ENCODE measurements at regions not wholly inside any gene's neighbourhood (a gene's known extent, or its start where the extent isn't known, plus 50 kb on each side); places are given as distances from the start of the nearest gene placed in this dataset.

DNA sequence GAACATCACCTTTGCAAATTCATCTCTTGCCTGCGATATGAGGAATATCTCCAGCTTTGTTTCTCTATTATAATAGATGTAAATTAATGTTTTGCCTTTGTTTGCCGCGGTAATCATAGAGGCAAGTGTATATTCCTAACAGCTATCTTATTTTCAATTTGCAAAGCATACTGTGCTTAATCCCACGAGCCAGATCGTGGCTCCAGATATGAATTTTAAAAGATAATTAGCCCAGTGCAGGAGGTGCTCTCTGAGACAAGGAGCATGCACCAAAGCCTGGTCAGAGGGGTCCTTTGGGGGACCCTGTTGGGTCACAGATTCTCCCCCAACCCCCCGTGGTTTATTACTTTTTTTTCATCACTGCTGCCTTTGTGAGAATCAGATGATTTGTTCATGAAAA lies 1087.5 kb downstream of the BCL11B start:
- no peak overlapping the region for H3K4me3 Mint-ChIP-seq (ENCODE audit: unreplicated experiment)
- TF ChIP-seq, protein P1, sequence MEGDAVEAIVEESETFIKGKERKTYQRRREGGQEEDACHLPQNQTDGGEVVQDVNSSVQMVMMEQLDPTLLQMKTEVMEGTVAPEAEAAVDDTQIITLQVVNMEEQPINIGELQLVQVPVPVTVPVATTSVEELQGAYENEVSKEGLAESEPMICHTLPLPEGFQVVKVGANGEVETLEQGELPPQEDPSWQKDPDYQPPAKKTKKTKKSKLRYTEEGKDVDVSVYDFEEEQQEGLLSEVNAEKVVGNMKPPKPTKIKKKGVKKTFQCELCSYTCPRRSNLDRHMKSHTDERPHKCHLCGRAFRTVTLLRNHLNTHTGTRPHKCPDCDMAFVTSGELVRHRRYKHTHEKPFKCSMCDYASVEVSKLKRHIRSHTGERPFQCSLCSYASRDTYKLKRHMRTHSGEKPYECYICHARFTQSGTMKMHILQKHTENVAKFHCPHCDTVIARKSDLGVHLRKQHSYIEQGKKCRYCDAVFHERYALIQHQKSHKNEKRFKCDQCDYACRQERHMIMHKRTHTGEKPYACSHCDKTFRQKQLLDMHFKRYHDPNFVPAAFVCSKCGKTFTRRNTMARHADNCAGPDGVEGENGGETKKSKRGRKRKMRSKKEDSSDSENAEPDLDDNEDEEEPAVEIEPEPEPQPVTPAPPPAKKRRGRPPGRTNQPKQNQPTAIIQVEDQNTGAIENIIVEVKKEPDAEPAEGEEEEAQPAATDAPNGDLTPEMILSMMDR (IDR thresholded peaks at IDR 0.05; ENCODE audit: unreplicated experiment), result no peak
- no peaks in the 10 kb centered on the region for H3K27me3 Mint-ChIP-seq (ENCODE audit: unreplicated experiment)
- H3K9me3 Mint-ChIP-seq (ENCODE audit: unreplicated experiment), result no peaks in the 10 kb centered on the region
- DNase-seq (ENCODE audit: low spot score), result no peak
- H3K27ac Mint-ChIP-seq (ENCODE audit: unreplicated experiment), result no peak overlapping the region
- no peaks in the 10 kb centered on the region for H3K36me3 Mint-ChIP-seq (ENCODE audit: low read depth, unreplicated experiment)
- peaks cover 20% of the 10 kb centered on the region for H3K4me1 Mint-ChIP-seq (ENCODE audit: unreplicated experiment)

DNA sequence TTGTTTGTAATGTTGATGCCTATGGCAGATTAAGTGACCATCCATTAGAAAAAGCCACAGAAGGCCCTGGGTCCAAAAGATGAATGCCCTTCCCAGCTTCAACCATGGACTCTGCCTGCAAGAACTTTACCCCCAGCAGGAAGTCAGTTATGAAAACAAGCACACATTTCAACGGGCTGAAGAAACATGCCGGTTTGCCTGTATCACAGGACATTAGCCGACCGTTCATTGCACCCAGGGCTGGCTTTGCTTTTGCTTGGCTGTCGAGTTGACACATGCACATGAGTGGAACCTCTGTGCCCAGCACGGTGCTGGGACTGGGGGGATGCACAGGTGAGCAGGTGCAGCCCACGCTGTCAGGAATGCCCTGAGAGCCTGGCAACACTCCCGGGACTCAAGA lies 1087.0 kb downstream of the BCL11B start:
- TF ChIP-seq, protein P1 (IDR thresholded peaks at IDR 0.05; ENCODE audit: unreplicated experiment), result no peak
- H3K4me1 Mint-ChIP-seq (ENCODE audit: unreplicated experiment), result peaks cover 20% of the 10 kb centered on the region
- H3K27ac Mint-ChIP-seq (ENCODE audit: unreplicated experiment), result no peak overlapping the region
- H3K9me3 Mint-ChIP-seq (ENCODE audit: unreplicated experiment), result no peaks in the 10 kb centered on the region
- no peak for DNase-seq (ENCODE audit: low spot score)
- H3K36me3 Mint-ChIP-seq (ENCODE audit: low read depth, unreplicated experiment), result no peaks in the 10 kb centered on the region
- no peaks in the 10 kb centered on the region for H3K27me3 Mint-ChIP-seq (ENCODE audit: unreplicated experiment)
- H3K4me3 Mint-ChIP-seq (ENCODE audit: unreplicated experiment), result no peak overlapping the region

DNA sequence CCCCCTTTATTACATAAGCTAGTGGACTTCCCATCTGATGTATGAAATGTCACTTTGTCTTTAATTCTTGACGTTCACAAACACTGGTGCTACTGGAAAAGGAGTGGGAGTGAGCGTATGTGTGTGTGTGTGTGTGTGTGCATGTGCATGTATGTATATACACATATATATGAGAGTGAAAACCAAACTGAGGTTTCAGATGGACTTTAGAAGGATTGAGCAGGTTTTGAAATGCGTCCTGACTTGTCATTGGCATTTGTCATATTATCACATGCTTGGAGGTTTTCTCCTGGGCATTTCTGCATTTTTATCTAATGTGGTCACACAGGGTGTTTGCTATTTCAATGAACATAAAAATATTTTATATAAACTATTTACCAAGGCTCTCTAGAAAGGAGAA lies 1085.9 kb downstream of the BCL11B start:
- Mint-ChIP-seq H3K4me3 (ENCODE audit: unreplicated experiment) (no peak overlapping the region), H3K9me3 (ENCODE audit: unreplicated experiment) (no peaks in the 10 kb centered on the region), H3K36me3 (ENCODE audit: low read depth, unreplicated experiment) (no peaks in the 10 kb centered on the region), H3K27me3 (ENCODE audit: unreplicated experiment) (no peaks in the 10 kb centered on the region), H3K4me1 (ENCODE audit: unreplicated experiment) (peaks cover 15% of the 10 kb centered on the region), H3K27ac (ENCODE audit: unreplicated experiment) (no peak overlapping the region)
- TF ChIP-seq, protein P1 (IDR thresholded peaks at IDR 0.05; ENCODE audit: unreplicated experiment), result no peak
- no peak for DNase-seq (ENCODE audit: low spot score)

DNA sequence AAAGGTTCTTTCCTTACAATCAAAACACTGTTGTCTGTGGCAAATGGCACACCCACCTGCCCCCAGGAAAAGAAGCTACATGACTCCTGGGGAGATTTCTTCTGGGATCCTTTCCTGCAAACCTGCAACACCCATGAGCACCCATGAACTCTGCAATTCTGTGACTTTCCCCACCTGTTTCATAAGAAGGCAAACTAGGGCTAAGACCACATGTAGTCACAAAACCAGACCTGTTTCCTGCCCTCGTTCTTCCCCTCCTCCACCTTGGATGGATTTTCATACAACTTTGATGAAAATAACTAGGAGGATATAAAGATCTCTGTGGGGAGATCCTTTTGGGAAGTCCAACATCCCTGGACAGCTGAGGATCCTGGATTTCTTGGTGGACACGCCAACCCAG lies 1084.7 kb downstream of the BCL11B start:
- DNase-seq (ENCODE audit: low spot score), result no peak
- TF ChIP-seq, protein P1 (IDR thresholded peaks at IDR 0.05; ENCODE audit: unreplicated experiment), result no peak
- H3K36me3 Mint-ChIP-seq (ENCODE audit: low read depth, unreplicated experiment), result no peaks in the 10 kb centered on the region
- H3K4me3 Mint-ChIP-seq (ENCODE audit: unreplicated experiment), result no peak overlapping the region
- no peak overlapping the region for H3K27ac Mint-ChIP-seq (ENCODE audit: unreplicated experiment)
- H3K9me3 Mint-ChIP-seq (ENCODE audit: unreplicated experiment), result no peaks in the 10 kb centered on the region
- peaks cover 12% of the 10 kb centered on the region for H3K4me1 Mint-ChIP-seq (ENCODE audit: unreplicated experiment)
- no peaks in the 10 kb centered on the region for H3K27me3 Mint-ChIP-seq (ENCODE audit: unreplicated experiment)

DNA sequence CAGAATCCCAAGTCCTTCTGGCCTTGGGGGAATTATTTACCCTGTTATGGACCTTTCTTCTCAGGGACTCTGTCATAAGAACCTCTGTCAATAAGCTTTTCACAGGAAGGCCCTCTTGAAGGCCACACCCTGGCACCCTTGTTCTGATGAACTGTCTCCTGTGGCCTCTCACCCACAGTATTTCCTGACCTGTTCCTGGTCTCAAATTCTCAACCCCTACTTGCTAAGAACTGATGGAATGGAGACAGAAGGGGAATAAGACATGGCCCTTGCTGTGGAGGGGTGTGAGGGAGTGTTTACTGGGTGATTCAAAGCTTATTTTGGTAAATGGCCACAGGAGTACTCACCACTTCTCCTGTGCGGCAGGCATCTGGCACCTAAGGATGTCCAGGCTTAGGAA lies 1082.9 kb downstream of the BCL11B start:
- Mint-ChIP-seq H3K27ac (ENCODE audit: unreplicated experiment) (no peak overlapping the region), H3K4me3 (ENCODE audit: unreplicated experiment) (no peak overlapping the region), H3K4me1 (ENCODE audit: unreplicated experiment) (no peaks in the 10 kb centered on the region), H3K9me3 (ENCODE audit: unreplicated experiment) (no peaks in the 10 kb centered on the region), H3K36me3 (ENCODE audit: low read depth, unreplicated experiment) (no peaks in the 10 kb centered on the region), H3K27me3 (ENCODE audit: unreplicated experiment) (no peaks in the 10 kb centered on the region)
- no peak for DNase-seq (ENCODE audit: low spot score)
- TF ChIP-seq, protein P1 (IDR thresholded peaks at IDR 0.05; ENCODE audit: unreplicated experiment), result no peak
